H1 (cell line): ENCODE measurements at regions not wholly inside any gene's neighbourhood (a gene's known extent, or its start where the extent isn't known, plus 50 kb on each side); places are given as distances from the start of the nearest gene placed in this dataset.

Source experiments
- CTCF ChIA-PET: fragments of 300-600 bp; sonication (Branson Sonifier 250); formaldehyde crosslinking; loops from one replicate; lab custom pipeline; 2021; ENCODE audit not compliant: partially characterized antibody; lab: Charles Lee
- POLR2A ChIA-PET: fragments of 300-600 bp; sonication (Branson Sonifier 250); formaldehyde crosslinking; loops from one replicate; lab custom pipeline; 2021; ENCODE audit warnings: inconsistent platforms; ENCODE audit not compliant: partially characterized antibody; lab: Charles Lee
- DNase-seq, 2 experiments: peaks; one replicate each; pipeline versions ENCODE4 v3.0.0 to v3.0.0-alpha.2; 2010 to 2022; ENCODE audit warnings: low spot score in 2 of 2, low read depth in 1 of 2, mixed read lengths in 1 of 2
- FAIRE-seq: peaks from 2 replicates; lab custom pipeline; 2011; peaks lifted over from hg19 to GRCh38; lab: Jason Lieb, UNC
- H2AFZ ChIP-seq: 2 replicates; pipeline ENCODE4 v1.8.1; 2012; ENCODE audit warnings: low read length, inconsistent platforms
- H2AK5ac ChIP-seq: 2 replicates; pipeline ENCODE4 v1.6.1; 2013; ENCODE audit warnings: low read depth, low read length
- H2BK120ac ChIP-seq: replicated peaks from 2 replicates; pipeline ENCODE3; 2013; ENCODE audit warnings: low read depth, low read length, inconsistent platforms
- H2BK12ac ChIP-seq: 2 replicates; pipeline ENCODE4 v1.6.1; 2013; ENCODE audit warnings: low read depth, low read length
- H2BK15ac ChIP-seq: 2 replicates; pipeline ENCODE4 v1.6.1; 2013; ENCODE audit warnings: low read length
- H2BK20ac ChIP-seq: 2 replicates; pipeline ENCODE4 v1.6.1; 2013; ENCODE audit warnings: low read length
- H2BK5ac ChIP-seq: 2 replicates; pipeline ENCODE4 v1.6.1; 2013; ENCODE audit warnings: low read depth, low read length
- H3K14ac ChIP-seq: 2 replicates; pipeline ENCODE4 v1.6.1; 2013; ENCODE audit warnings: inconsistent platforms; ENCODE audit not compliant: insufficient read length
- H3K18ac ChIP-seq: 2 replicates; pipeline ENCODE4 v1.6.1; 2013; ENCODE audit warnings: low read length; ENCODE audit errors: extremely low read depth
- H3K23ac ChIP-seq: 2 replicates; pipeline ENCODE4 v1.6.1; 2013; ENCODE audit warnings: inconsistent platforms; ENCODE audit not compliant: insufficient read length
- H3K23me2 ChIP-seq: 2 replicates; pipeline ENCODE4 v1.6.1; 2013; ENCODE audit warnings: low read depth, low read length
- H3K27ac ChIP-seq: 2 replicates; pipeline ENCODE4 v1.6.1; 2011; ENCODE audit warnings: low read depth, low read length, inconsistent platforms
- H3K27me3 ChIP-seq, 4 experiments: replicated peaks in 1 of 4; 1 replicate in 1 of 4; 2 replicates in 3 of 4; pipeline versions ENCODE4 v1.6.1 to v1.8.1; 2011 to 2013; ENCODE audit warnings: low read length in 3 of 4, mild to moderate bottlenecking in 3 of 4, inconsistent platforms in 2 of 4, mixed read lengths in 2 of 4, moderate library complexity in 1 of 4; ENCODE audit not compliant: control insufficient read depth in 3 of 4, insufficient read depth in 3 of 4; ENCODE audit errors: extremely low read depth in 1 of 4
- H3K36me3 ChIP-seq, 4 experiments: 2 replicates each; pipeline versions ENCODE4 v1.6.1 to v1.8.1; 2011 to 2013; ENCODE audit warnings: mild to moderate bottlenecking in 4 of 4, low read length in 3 of 4, moderate library complexity in 2 of 4, control low read depth in 1 of 4, inconsistent platforms in 1 of 4; ENCODE audit not compliant: insufficient read depth in 4 of 4, control insufficient read depth in 2 of 4
- H3K4ac ChIP-seq: replicated peaks from 2 replicates; pipeline ENCODE3; 2013; ENCODE audit warnings: low read length, low read depth, mixed read lengths, inconsistent platforms; ENCODE audit not compliant: insufficient read length
- H3K4me1 ChIP-seq, 4 experiments: replicated peaks in 1 of 4; 1 replicate in 1 of 4; 2 replicates in 3 of 4; pipeline versions ENCODE4 v1.6.1 to v1.8.1; 2011 to 2013; ENCODE audit warnings: low read length in 3 of 4, inconsistent platforms in 2 of 4, mixed read lengths in 1 of 4; ENCODE audit not compliant: insufficient read depth in 4 of 4, control insufficient read depth in 3 of 4
- H3K4me2 ChIP-seq, 2 experiments: 2 replicates each; pipeline versions ENCODE4 v1.6.1 to v1.8.1; 2011 to 2013; ENCODE audit warnings: low read depth in 2 of 2, low read length in 2 of 2, control low read depth in 1 of 2, inconsistent platforms in 1 of 2, mild to moderate bottlenecking in 1 of 2; ENCODE audit not compliant: insufficient read depth in 1 of 2
- H3K4me3 ChIP-seq, 4 experiments: fragments of 200-600, 300-600 bp in 1 of 4; sonication (generic), shearing (Covaris generic), sonication (Bioruptor Twin) in 1 of 4; 2 replicates each; pipeline versions ENCODE4 v1.5.1 to v1.8.1; 2011 to 2016; ENCODE audit warnings: low read length in 4 of 4, low read depth in 3 of 4, control low read depth in 2 of 4, inconsistent platforms in 2 of 4, mild to moderate bottlenecking in 2 of 4, mixed read lengths in 1 of 4, moderate library complexity in 1 of 4; ENCODE audit not compliant: insufficient read depth in 2 of 4; ENCODE audit errors: extremely low read depth in 1 of 4
- H3K56ac ChIP-seq: replicated peaks from 2 replicates; pipeline ENCODE3; 2013; ENCODE audit warnings: low read depth, mild to moderate bottlenecking, mixed read lengths, low read length, inconsistent platforms; ENCODE audit not compliant: insufficient read length
- H3K79me1 ChIP-seq: 2 replicates; pipeline ENCODE4 v1.6.1; 2013; ENCODE audit warnings: low read depth, low read length, control low read depth
- H3K79me2 ChIP-seq, 2 experiments: 2 replicates each; pipeline versions ENCODE4 v1.6.1 to v1.8.1; 2012 to 2013; ENCODE audit warnings: low read length in 2 of 2, mild to moderate bottlenecking in 2 of 2, inconsistent platforms in 1 of 2; ENCODE audit not compliant: insufficient read depth in 2 of 2, control insufficient read depth in 1 of 2
- H3K9ac ChIP-seq, 4 experiments: replicated peaks in 1 of 4; 1 replicate in 1 of 4; 2 replicates in 3 of 4; pipeline versions ENCODE4 v1.6.1 to v1.8.1; 2011 to 2013; ENCODE audit warnings: low read depth in 3 of 4, low read length in 3 of 4, control low read depth in 2 of 4, mild to moderate bottlenecking in 2 of 4, moderate library complexity in 2 of 4, inconsistent platforms in 1 of 4; ENCODE audit errors: extremely low read depth in 1 of 4
- H3K9me3 ChIP-seq, 2 experiments: 2 replicates each; pipeline versions ENCODE4 v1.6.1 to v1.8.1; 2012 to 2013; ENCODE audit warnings: mild to moderate bottlenecking in 2 of 2, moderate library complexity in 2 of 2, control low read depth in 1 of 2, inconsistent platforms in 1 of 2, low read depth in 1 of 2, low read length in 1 of 2, mixed read lengths in 1 of 2; ENCODE audit not compliant: insufficient read depth in 2 of 2
- H4K20me1 ChIP-seq, 2 experiments: replicated peaks in 1 of 2; 2 replicates each; pipeline versions ENCODE3 to v1.8.1; 2011 to 2013; ENCODE audit warnings: inconsistent platforms in 2 of 2, low read length in 2 of 2, mild to moderate bottlenecking in 1 of 2; ENCODE audit not compliant: insufficient read depth in 2 of 2, control insufficient read depth in 1 of 2
- H4K5ac ChIP-seq: 2 replicates; pipeline ENCODE4 v1.6.1; 2013; ENCODE audit warnings: low read length, low read depth, mixed read lengths, inconsistent platforms; ENCODE audit not compliant: insufficient read length
- H4K8ac ChIP-seq: 2 replicates; pipeline ENCODE4 v1.8.0; 2013; ENCODE audit warnings: mild to moderate bottlenecking, moderate library complexity, low read length, inconsistent platforms; ENCODE audit not compliant: insufficient read depth; ENCODE audit errors: extremely low read depth
- H4K91ac ChIP-seq: replicated peaks from 2 replicates; pipeline ENCODE3; 2013; ENCODE audit warnings: low read length, mixed read lengths, inconsistent platforms; ENCODE audit not compliant: insufficient read length
- CEBPB ChIP-seq: IDR thresholded peaks from 2 replicates; pipeline ENCODE4 v1.6.1; 2012; ENCODE audit warnings: low read depth, low read length
- CHD2 ChIP-seq: IDR thresholded peaks from 2 replicates; pipeline ENCODE4 v1.6.1; 2012; ENCODE audit warnings: low read length, improper control_type of control experiment
- GTF2F1 ChIP-seq: IDR thresholded peaks from 2 replicates; pipeline ENCODE4 v1.6.1; 2012; ENCODE audit warnings: low read depth, low read length, improper control_type of control experiment, borderline replicate concordance
- NRF1 ChIP-seq: IDR thresholded peaks from 2 replicates; pipeline ENCODE4 v1.6.1; 2011; ENCODE audit warnings: mild to moderate bottlenecking, low read depth, low read length, improper control_type of control experiment
- TCF12 ChIP-seq: IDR thresholded peaks from 2 replicates; pipeline ENCODE4 v1.6.1; 2011; ENCODE audit warnings: low read depth, mild to moderate bottlenecking, low read length
- WGBS, 2 experiments: shearing (Covaris generic) in 1 of 2; methylation state at CpG; one replicate each; pipeline versions ENCODE4 v1.1.6 to v1.1.7; 2013 to 2015; ENCODE audit warnings: low lambda C conversion rate in 2 of 2, mixed read lengths in 2 of 2, inconsistent platforms in 1 of 2, low coverage in 1 of 2, missing lambda C conversion rate in 1 of 2; ENCODE audit not compliant: insufficient replicate concordance in 2 of 2, insufficient coverage in 1 of 2, insufficient read length in 1 of 2; ENCODE audit errors: extremely low coverage in 1 of 2, missing lambda C conversion rate in 1 of 2; 5-methylcytosine and 5-hydroxymethylcytosine counted together
- TF ChIP-seq, protein P1 (sequence below): IDR thresholded peaks from 2 replicates; pipeline ENCODE4 v1.6.1; 2011; ENCODE audit warnings: low read length, improper control_type of control experiment

DNA sequence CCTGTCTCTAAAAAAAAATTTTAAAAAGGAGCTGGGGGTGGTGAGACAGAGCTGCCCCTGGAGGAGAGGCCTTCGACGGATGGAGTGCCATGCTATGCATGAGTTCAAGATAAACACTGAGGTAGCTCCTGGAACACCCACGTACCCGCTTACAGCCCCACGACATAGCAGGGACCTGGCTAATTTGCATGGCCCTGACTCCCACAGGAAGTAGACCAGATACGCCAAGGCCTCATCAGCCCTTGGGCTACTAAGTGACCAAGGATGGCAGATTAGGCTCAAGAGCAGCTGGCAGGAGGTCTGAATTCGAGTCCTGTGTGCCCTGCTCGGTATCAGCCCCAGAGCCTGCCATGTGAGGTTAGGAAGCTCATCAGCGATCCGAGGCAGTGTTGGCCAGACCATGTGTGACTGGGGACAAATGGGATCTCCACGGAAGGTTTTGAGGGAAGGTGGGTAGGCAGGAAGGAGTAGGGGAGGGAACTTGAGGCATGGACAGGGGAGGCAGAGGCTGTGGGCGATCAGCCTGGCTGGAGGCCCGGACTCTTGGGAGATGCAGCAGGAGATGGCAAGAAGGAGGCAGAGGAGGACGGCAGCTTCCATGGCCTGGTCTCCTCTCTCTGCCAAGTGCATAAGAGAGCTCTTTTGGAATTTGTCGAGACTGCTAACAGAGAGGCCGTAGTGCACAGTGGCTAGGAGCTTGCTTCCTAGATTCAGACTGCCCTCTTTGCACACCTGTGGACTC lies 218.3 kb downstream of the GLI2 start:
- Histone ChIP-seq H2BK5ac (0 out of 2 replicates have a peak overlapping the region, but pooled peaks have one; percentile 30), H2AK5ac (no peak overlapping the region), H2BK20ac (no peak overlapping the region), H4K91ac (no peak overlapping the region), H3K4ac (no peak overlapping the region), H3K14ac (no peak overlapping the region), H2AFZ (no peak overlapping the region), H4K5ac (no peak overlapping the region), H3K56ac (no peak overlapping the region), H3K9me3 (no peaks in the 10 kb centered on the region), H3K18ac (no peak overlapping the region), H3K23me2 (no peaks in the 10 kb centered on the region), H2BK15ac (no peak overlapping the region), H3K79me2 (no peaks in the 10 kb centered on the region), H3K27me3 (no peaks in the 10 kb centered on the region), H2BK12ac (no peak overlapping the region), H2BK120ac (no peak overlapping the region), H3K23ac (no peak overlapping the region), H3K27ac (no peak overlapping the region), H3K36me3 (peaks cover 0 to 3% (median 0%) of the 10 kb centered on the region in 4 experiments; a peak in 2 of 8 replicates), H3K79me1 (peaks cover 7% of the 10 kb centered on the region), H4K8ac (no peak overlapping the region; the same call in 1 of the 2 replicates), H4K20me1 (peaks cover 4 to 25% of the 10 kb centered on the region in 2 experiments), H3K4me1 (no peaks in the 10 kb centered on the region; a peak in 1 of 7 replicates), H3K9ac (no peak overlapping the region), H3K4me2 (no peak overlapping the region), H3K4me3 (no peak overlapping the region)
- POLR2A ChIA-PET: interaction anchor here (0.8 to 1.1 kb wide), 2 partner anchors 8 to 21 kb away, joined by 3 to 4 read pairs; no protein-coding TSS in a partner anchor
- CTCF ChIA-PET: interaction anchor here (0.6 to 2.4 kb wide), 20 partner anchors 8 to 1723 kb away, joined by 3 to 7 read pairs (median 4); no protein-coding TSS in a partner anchor
- 88% methylated on average over 16 of the region's 16 CpGs; no CpG with 5 or more reads in 1 of the 2 experiments for WGBS, 2 experiments
- no peak for FAIRE-seq
- DNase-seq: no peak
- no peak for TF ChIP-seq CEBPB
- TF ChIP-seq CHD2: no peak
- TF ChIP-seq TCF12: no peak
- TF ChIP-seq GTF2F1: no peak
- no peak for TF ChIP-seq NRF1
- TF ChIP-seq, protein P1, sequence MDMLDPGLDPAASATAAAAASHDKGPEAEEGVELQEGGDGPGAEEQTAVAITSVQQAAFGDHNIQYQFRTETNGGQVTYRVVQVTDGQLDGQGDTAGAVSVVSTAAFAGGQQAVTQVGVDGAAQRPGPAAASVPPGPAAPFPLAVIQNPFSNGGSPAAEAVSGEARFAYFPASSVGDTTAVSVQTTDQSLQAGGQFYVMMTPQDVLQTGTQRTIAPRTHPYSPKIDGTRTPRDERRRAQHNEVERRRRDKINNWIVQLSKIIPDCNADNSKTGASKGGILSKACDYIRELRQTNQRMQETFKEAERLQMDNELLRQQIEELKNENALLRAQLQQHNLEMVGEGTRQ: no peak
